ENCODE measurements at regions not wholly inside any gene's neighbourhood (a gene's known extent, or its start where the extent isn't known, plus 50 kb on each side); places are given as distances from the start of the nearest gene placed in this dataset.

- H3K9me2 ChIP-seq (ENCODE audit: insufficient read depth) = no peaks in the 10 kb centered on the region
- H3K9ac ChIP-seq (ENCODE audit: low read length) = no peak overlapping the region
- no peaks in the 10 kb centered on the region for H3K4me1 ChIP-seq (ENCODE audit: control insufficient read depth in 1 of 2, insufficient read depth in 2 of 2, low read length in 2 of 2)
- RAD21 ChIA-PET (ENCODE audit: low non-redundant PET in 1 of 2, low total read pairs in 2 of 2, uncharacterized antibody in 2 of 2, unreplicated experiment in 2 of 2) = no interaction called here
- H3K9me3 ChIP-seq (ENCODE audit: control insufficient read depth in 1 of 2, insufficient read depth in 1 of 2, low read depth in 1 of 2, low read length in 2 of 2) = no peaks in the 10 kb centered on the region
- no peak for DNase-seq (ENCODE audit: low read depth, low spot score)
- H3K4me3 ChIP-seq (replicated peaks in 1 of 2; ENCODE audit: low read depth in 1 of 2, low read length in 2 of 2) = no peak overlapping the region
- H3K27me3 ChIP-seq (ENCODE audit: insufficient read depth, low read length) = no peaks in the 10 kb centered on the region
- POLR2A ChIA-PET = no interaction called here
- no peaks in the 10 kb centered on the region for H4K20me1 ChIP-seq (ENCODE audit: insufficient read depth)
- H2AFZ ChIP-seq (ENCODE audit: low read depth, low read length, poor library complexity, severe bottlenecking) = no peak overlapping the region
- ATAC-seq = no peak
- no peaks in the 10 kb centered on the region for H3K36me3 ChIP-seq (ENCODE audit: control insufficient read depth in 1 of 2, insufficient read depth in 2 of 2, low read length in 2 of 2)
- H3K27ac ChIP-seq (ENCODE audit: low read depth, low read length) = no peak overlapping the region
- CTCF ChIA-PET = no interaction called here
- intact Hi-C loops (cut with micrococcal nuclease) = no loop called here
- TF ChIP-seq CBX3 (IDR thresholded peaks at IDR 0.05; ENCODE audit: low read depth) (no peak), CEBPB (IDR thresholded peaks at IDR 0.05; ENCODE audit: low read depth) (no peak), EGR1 (IDR thresholded peaks at IDR 0.05; ENCODE audit: low read depth) (no peak), POLR2AphosphoS5 (IDR thresholded peaks at IDR 0.05; ENCODE audit: low read depth, low read length) (no peak), POLR2A (IDR thresholded peaks at IDR 0.05; ENCODE audit: borderline replicate concordance, extremely low read depth, insufficient read depth, insufficient read length) (no peak), SRF (IDR thresholded peaks at IDR 0.05; ENCODE audit: low read depth) (no peak), YY1 (IDR thresholded peaks at IDR 0.05; ENCODE audit: extremely low read depth, insufficient replicate concordance, low read depth, low read length) (no peak), RAD21 (IDR thresholded peaks at IDR 0.05; ENCODE audit: low read depth) (no peak), JUND (IDR thresholded peaks at IDR 0.05) (no peak), EZH2 (IDR thresholded peaks at IDR 0.05) (no peak), EZH2phosphoT487 (IDR thresholded peaks at IDR 0.05; ENCODE audit: borderline replicate concordance) (no peak), ATF3 (IDR thresholded peaks at IDR 0.05) (no peak), ZFX (IDR thresholded peaks at IDR 0.05) (no peak), ZBTB33 (IDR thresholded peaks at IDR 0.05; ENCODE audit: extremely low read depth, insufficient replicate concordance, low read length) (no peak), ELF1 (IDR thresholded peaks at IDR 0.05; ENCODE audit: borderline replicate concordance, low read depth) (no peak), MAX (IDR thresholded peaks at IDR 0.05) (no peak), SP1 (IDR thresholded peaks at IDR 0.05; ENCODE audit: low read depth) (no peak)
- TF ChIP-seq, protein P1, sequence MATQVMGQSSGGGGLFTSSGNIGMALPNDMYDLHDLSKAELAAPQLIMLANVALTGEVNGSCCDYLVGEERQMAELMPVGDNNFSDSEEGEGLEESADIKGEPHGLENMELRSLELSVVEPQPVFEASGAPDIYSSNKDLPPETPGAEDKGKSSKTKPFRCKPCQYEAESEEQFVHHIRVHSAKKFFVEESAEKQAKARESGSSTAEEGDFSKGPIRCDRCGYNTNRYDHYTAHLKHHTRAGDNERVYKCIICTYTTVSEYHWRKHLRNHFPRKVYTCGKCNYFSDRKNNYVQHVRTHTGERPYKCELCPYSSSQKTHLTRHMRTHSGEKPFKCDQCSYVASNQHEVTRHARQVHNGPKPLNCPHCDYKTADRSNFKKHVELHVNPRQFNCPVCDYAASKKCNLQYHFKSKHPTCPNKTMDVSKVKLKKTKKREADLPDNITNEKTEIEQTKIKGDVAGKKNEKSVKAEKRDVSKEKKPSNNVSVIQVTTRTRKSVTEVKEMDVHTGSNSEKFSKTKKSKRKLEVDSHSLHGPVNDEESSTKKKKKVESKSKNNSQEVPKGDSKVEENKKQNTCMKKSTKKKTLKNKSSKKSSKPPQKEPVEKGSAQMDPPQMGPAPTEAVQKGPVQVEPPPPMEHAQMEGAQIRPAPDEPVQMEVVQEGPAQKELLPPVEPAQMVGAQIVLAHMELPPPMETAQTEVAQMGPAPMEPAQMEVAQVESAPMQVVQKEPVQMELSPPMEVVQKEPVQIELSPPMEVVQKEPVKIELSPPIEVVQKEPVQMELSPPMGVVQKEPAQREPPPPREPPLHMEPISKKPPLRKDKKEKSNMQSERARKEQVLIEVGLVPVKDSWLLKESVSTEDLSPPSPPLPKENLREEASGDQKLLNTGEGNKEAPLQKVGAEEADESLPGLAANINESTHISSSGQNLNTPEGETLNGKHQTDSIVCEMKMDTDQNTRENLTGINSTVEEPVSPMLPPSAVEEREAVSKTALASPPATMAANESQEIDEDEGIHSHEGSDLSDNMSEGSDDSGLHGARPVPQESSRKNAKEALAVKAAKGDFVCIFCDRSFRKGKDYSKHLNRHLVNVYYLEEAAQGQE (IDR thresholded peaks at IDR 0.05; ENCODE audit: low read depth) = no peak
- TF ChIP-seq, protein P2, sequence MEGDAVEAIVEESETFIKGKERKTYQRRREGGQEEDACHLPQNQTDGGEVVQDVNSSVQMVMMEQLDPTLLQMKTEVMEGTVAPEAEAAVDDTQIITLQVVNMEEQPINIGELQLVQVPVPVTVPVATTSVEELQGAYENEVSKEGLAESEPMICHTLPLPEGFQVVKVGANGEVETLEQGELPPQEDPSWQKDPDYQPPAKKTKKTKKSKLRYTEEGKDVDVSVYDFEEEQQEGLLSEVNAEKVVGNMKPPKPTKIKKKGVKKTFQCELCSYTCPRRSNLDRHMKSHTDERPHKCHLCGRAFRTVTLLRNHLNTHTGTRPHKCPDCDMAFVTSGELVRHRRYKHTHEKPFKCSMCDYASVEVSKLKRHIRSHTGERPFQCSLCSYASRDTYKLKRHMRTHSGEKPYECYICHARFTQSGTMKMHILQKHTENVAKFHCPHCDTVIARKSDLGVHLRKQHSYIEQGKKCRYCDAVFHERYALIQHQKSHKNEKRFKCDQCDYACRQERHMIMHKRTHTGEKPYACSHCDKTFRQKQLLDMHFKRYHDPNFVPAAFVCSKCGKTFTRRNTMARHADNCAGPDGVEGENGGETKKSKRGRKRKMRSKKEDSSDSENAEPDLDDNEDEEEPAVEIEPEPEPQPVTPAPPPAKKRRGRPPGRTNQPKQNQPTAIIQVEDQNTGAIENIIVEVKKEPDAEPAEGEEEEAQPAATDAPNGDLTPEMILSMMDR (IDR thresholded peaks at IDR 0.05 in 2 of 3, conservative IDR thresholded peaks at IDR 0.05 in 1 of 3; ENCODE audit: borderline replicate concordance in 1 of 3, insufficient read depth in 1 of 3, low read depth in 2 of 3, low read length in 2 of 3) = no peak
- no peaks in the 10 kb centered on the region for H3K79me2 ChIP-seq (ENCODE audit: insufficient read depth, low read length)
- no TSS peak for BruUV-seq (replicated peaks)
- H3K4me2 ChIP-seq (ENCODE audit: low read length) = no peak overlapping the region
These were observed 249.3 kb downstream of the BLID start for GRCh38 chr11:121866754-121867153.

Data from HCT116 (cell line).